WERI-Rb-1 (cell line): ENCODE measurements at regions not wholly inside any gene's neighbourhood (a gene's known extent, or its start where the extent isn't known, plus 50 kb on each side); places are given as distances from the start of the nearest gene placed in this dataset.

ENCODE experiments used
- DNase-seq: peaks from one replicate; pipeline ENCODE4 v3.0.0-alpha.2; 2020
- H3K27ac ChIP-seq: fragments of 250-450 bp; sonication (Bioruptor Pico); 2 replicates; pipeline ENCODE4 v1.5.1; 2020; ENCODE audit warnings: mild to moderate bottlenecking, moderate library complexity
- H3K27me3 ChIP-seq: fragments of 250-450 bp; sonication (Bioruptor Pico); 2 replicates; pipeline ENCODE4 v1.5.1; 2021; ENCODE audit warnings: mild to moderate bottlenecking, low read depth, moderate library complexity; ENCODE audit not compliant: insufficient read depth, severe bottlenecking
- H3K36me3 ChIP-seq: fragments of 250-450 bp; sonication (Bioruptor Pico); 2 replicates; pipeline ENCODE4 v1.5.1; 2020; ENCODE audit warnings: mild to moderate bottlenecking, moderate library complexity
- H3K4me3 ChIP-seq: 2 replicates; pipeline ENCODE4 v1.5.1; 2011; ENCODE audit warnings: low read depth, mild to moderate bottlenecking, control low read depth, low read length
- H3K9me3 ChIP-seq: fragments of 250-450 bp; sonication (Bioruptor Pico); 2 replicates; pipeline ENCODE4 v1.5.1; 2021; ENCODE audit warnings: mild to moderate bottlenecking, moderate library complexity; ENCODE audit not compliant: severe bottlenecking
- TF ChIP-seq, protein P1 (sequence below): IDR thresholded peaks from 2 replicates; pipeline ENCODE4 v1.5.1; 2011; ENCODE audit warnings: low read depth, mild to moderate bottlenecking, control low read depth, inconsistent platforms, low read length

DNA sequence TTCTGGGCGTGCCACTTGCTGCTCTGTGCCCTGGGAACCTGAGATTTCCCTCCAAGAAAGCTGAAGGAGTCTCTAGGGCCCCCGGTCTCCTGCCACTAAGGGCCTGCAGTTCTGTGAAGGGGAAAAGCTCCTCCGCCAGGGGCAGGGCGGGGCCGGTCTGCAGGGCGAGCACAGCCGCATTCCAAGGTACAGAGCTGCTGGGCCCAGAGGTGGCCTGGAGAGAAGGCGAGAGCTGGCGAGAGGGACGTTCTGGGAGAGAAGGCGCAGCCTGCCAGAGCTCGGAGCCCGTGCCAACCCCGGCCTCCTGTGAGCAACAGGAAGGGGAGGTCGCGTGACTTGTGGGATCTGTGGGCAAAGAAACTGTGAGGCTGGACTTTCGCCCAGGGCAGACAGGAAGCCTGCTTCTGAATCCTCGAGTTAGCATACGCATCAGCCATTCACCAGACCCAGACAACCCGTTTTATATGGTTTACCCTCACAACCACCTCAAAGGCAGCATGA lies 500.4 kb downstream of the SHQ1 start:
- Histone ChIP-seq H3K27ac (no peak overlapping the region), H3K4me3 (no peak overlapping the region), H3K9me3 (no peaks in the 10 kb centered on the region), H3K36me3 (no peaks in the 10 kb centered on the region), H3K27me3 (no peaks in the 10 kb centered on the region)
- no peak for DNase-seq
- TF ChIP-seq, protein P1, sequence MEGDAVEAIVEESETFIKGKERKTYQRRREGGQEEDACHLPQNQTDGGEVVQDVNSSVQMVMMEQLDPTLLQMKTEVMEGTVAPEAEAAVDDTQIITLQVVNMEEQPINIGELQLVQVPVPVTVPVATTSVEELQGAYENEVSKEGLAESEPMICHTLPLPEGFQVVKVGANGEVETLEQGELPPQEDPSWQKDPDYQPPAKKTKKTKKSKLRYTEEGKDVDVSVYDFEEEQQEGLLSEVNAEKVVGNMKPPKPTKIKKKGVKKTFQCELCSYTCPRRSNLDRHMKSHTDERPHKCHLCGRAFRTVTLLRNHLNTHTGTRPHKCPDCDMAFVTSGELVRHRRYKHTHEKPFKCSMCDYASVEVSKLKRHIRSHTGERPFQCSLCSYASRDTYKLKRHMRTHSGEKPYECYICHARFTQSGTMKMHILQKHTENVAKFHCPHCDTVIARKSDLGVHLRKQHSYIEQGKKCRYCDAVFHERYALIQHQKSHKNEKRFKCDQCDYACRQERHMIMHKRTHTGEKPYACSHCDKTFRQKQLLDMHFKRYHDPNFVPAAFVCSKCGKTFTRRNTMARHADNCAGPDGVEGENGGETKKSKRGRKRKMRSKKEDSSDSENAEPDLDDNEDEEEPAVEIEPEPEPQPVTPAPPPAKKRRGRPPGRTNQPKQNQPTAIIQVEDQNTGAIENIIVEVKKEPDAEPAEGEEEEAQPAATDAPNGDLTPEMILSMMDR, result no peak

- H3K27me3 ChIP-seq, result no peaks in the 10 kb centered on the region
- no peak overlapping the region for H3K27ac ChIP-seq
- no peaks in the 10 kb centered on the region for H3K36me3 ChIP-seq
- no peak overlapping the region for H3K4me3 ChIP-seq
- DNase-seq, result no peak
- no peaks in the 10 kb centered on the region for H3K9me3 ChIP-seq
- TF ChIP-seq, protein P1, result no peak
Observed at GRCh38 chr3:72346526-72346926, 501.7 kb downstream of the SHQ1 start.

- no peaks in the 10 kb centered on the region for H3K9me3 ChIP-seq
- no peak overlapping the region for H3K27ac ChIP-seq
- no peaks in the 10 kb centered on the region for H3K27me3 ChIP-seq
- H3K36me3 ChIP-seq, result no peaks in the 10 kb centered on the region
- no peak overlapping the region for H3K4me3 ChIP-seq
- TF ChIP-seq, protein P1, result no peak
- DNase-seq, result no peak
Observed at GRCh38 chr3:72345980-72346379, 502.3 kb downstream of the SHQ1 start.

- TF ChIP-seq, protein P1, result no peak
- no peak overlapping the region for H3K4me3 ChIP-seq
- no peak overlapping the region for H3K27ac ChIP-seq
- no peaks in the 10 kb centered on the region for H3K9me3 ChIP-seq
- no peak for DNase-seq
- H3K36me3 ChIP-seq, result no peaks in the 10 kb centered on the region
- H3K27me3 ChIP-seq, result no peaks in the 10 kb centered on the region
Observed at GRCh38 chr3:72345237-72345878, 502.9 kb downstream of the SHQ1 start.

GRCh38 chr3:72344647-72345046 lies 503.6 kb downstream of the SHQ1 start:
- Histone ChIP-seq H3K27me3 (no peaks in the 10 kb centered on the region), H3K27ac (no peak overlapping the region), H3K4me3 (no peak overlapping the region), H3K9me3 (no peaks in the 10 kb centered on the region), H3K36me3 (no peaks in the 10 kb centered on the region)
- no peak for DNase-seq
- TF ChIP-seq, protein P1, result no peak

DNA sequence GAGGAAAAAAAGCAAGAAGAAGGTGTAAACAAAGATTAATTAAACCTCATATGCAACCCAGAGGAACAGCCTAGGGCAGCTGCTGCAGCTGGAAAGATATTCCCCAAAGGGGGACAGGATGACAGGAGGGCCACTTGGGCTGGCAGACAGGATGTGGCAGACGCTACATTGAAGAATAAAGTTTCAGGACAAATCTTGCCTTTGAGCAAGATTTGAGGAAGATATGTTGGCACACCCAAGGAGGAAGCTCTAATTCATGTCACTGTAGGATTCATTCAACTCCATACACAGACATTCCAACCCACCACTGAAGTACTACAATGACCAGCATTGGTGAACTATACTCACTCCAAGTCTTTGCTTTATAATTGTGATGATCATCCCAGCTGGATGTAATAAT lies 504.0 kb downstream of the SHQ1 start:
- Histone ChIP-seq H3K27ac (no peak overlapping the region), H3K36me3 (no peaks in the 10 kb centered on the region), H3K9me3 (no peaks in the 10 kb centered on the region), H3K4me3 (no peak overlapping the region), H3K27me3 (no peaks in the 10 kb centered on the region)
- TF ChIP-seq, protein P1, result no peak
- no peak for DNase-seq
